Cardiac fibroblast (primary cell): ENCODE measurements at regions not wholly inside any gene's neighbourhood (a gene's known extent, or its start where the extent isn't known, plus 50 kb on each side); places are given as distances from the start of the nearest gene placed in this dataset.

Experiments used
- DNase-seq, 2 donors: peaks; one replicate each; pipeline versions ENCODE4 v3.0.0 to v3.0.0-alpha.2; 2010; ENCODE audit warnings: low read depth in 2 of 2
- H3K4me3 ChIP-seq, 2 donors: replicated peaks in 1 of 2; 1 replicate in 1 of 2; 2 replicates in 1 of 2; pipeline ENCODE4 v1.5.1; 2011; ENCODE audit warnings: low read depth in 2 of 2, low read length in 2 of 2, mild to moderate bottlenecking in 2 of 2, moderate library complexity in 1 of 2
- TF ChIP-seq, protein P1 (sequence below): IDR thresholded peaks from one replicate; pipeline ENCODE4 v1.5.1; 2011; ENCODE audit warnings: low read depth, mild to moderate bottlenecking, low read length, inconsistent platforms

GRCh38 chr10:20683345-20683744 lies 213.8 kb downstream of the NEBL start:
- TF ChIP-seq, protein P1, sequence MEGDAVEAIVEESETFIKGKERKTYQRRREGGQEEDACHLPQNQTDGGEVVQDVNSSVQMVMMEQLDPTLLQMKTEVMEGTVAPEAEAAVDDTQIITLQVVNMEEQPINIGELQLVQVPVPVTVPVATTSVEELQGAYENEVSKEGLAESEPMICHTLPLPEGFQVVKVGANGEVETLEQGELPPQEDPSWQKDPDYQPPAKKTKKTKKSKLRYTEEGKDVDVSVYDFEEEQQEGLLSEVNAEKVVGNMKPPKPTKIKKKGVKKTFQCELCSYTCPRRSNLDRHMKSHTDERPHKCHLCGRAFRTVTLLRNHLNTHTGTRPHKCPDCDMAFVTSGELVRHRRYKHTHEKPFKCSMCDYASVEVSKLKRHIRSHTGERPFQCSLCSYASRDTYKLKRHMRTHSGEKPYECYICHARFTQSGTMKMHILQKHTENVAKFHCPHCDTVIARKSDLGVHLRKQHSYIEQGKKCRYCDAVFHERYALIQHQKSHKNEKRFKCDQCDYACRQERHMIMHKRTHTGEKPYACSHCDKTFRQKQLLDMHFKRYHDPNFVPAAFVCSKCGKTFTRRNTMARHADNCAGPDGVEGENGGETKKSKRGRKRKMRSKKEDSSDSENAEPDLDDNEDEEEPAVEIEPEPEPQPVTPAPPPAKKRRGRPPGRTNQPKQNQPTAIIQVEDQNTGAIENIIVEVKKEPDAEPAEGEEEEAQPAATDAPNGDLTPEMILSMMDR = no peak
- DNase-seq = no peak
- H3K4me3 ChIP-seq = no peak overlapping the region

GRCh38 chr10:20682782-20683181 lies 214.3 kb downstream of the NEBL start:
- DNase-seq = no peak
- TF ChIP-seq, protein P1 = no peak
- H3K4me3 ChIP-seq = no peak overlapping the region

DNA sequence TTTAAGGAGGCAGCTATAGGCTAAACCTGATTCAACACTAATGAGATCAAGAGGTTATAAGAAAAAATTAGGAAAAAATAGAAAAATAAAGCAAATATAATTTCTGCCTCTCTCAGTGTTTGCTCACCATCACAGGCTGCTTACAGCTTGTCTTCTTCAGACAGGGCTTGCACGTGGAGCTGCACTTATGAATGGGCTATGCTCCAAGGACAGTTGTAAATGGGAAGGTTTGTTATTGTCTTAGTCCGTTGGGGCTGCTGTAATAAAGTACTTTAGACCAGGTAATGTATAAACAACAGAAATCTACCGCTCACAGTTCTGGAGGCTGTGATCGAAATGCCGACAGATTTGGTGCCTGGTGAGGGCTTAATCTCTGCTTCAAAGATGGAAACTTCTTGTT lies 219.8 kb downstream of the NEBL start:
- H3K4me3 ChIP-seq = no peak overlapping the region
- TF ChIP-seq, protein P1 = no peak
- no peak for DNase-seq

- no peak for DNase-seq
- TF ChIP-seq, protein P1 = no peak
- no peak overlapping the region for H3K4me3 ChIP-seq
Observed at GRCh38 chr10:20674926-20675325, 222.2 kb downstream of the NEBL start.

GRCh38 chr10:20673175-20673574 lies 223.9 kb downstream of the NEBL start:
- H3K4me3 ChIP-seq = no peak overlapping the region
- no peak for DNase-seq
- TF ChIP-seq, protein P1 = no peak

DNA sequence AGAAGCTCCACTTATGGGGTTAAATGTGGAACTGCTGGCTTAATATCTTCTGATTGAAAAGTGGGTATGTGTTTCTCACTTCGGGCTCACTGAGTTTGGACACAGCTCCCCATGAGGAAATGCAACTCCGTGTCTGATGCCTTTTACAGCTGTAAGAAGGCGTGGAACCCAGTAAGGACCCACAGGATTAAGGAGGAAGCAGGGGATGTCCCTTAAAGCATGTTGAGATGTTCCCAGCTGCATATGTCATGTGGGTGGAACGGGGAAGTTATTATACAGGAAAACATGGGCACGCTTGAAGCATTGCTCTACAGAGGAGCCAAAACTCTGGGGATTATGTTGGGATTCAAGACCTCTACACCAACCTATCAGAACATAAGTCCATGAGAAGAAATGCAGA lies 224.4 kb downstream of the NEBL start:
- TF ChIP-seq, protein P1 = no peak
- no peak for DNase-seq
- H3K4me3 ChIP-seq = no peak overlapping the region

- TF ChIP-seq, protein P1 = no peak
- no peak for DNase-seq
- H3K4me3 ChIP-seq = no peak overlapping the region
Observed at GRCh38 chr10:20670579-20670978, 226.5 kb downstream of the NEBL start.
